SK-N-MC (cell line): ENCODE measurements at regions not wholly inside any gene's neighbourhood (a gene's known extent, or its start where the extent isn't known, plus 50 kb on each side); places are given as distances from the start of the nearest gene placed in this dataset.
A peak's percentile ranks its signal among the peaks of the same experiment; 100 is the strongest.

Experiments
- DNase-seq: peaks from one replicate; pipeline ENCODE4 v3.0.0-alpha.2; 2011; ENCODE audit warnings: low read depth, low spot score
- H3K27ac ChIP-seq: fragments of 200-600 bp; sonication (generic); 2 replicates; pipeline ENCODE4 v1.5.1; 2016; ENCODE audit warnings: mixed run types
- H3K36me3 ChIP-seq: fragments of 200-600 bp; sonication (generic); 2 replicates; pipeline ENCODE4 v1.6.1; 2017; ENCODE audit warnings: antibody characterized with exemption, low read length, mixed read lengths; ENCODE audit not compliant: insufficient read depth
- H3K4me3 ChIP-seq: fragments of 200-600 bp; sonication (generic); 2 replicates; pipeline ENCODE4 v1.5.1; 2016
- H3K9ac ChIP-seq: fragments of 200-600 bp; sonication (generic); 2 replicates; pipeline ENCODE4 v1.8.0; 2017; ENCODE audit warnings: mixed run types, mixed read lengths; ENCODE audit not compliant: insufficient read length
- H3K9me3 ChIP-seq: fragments of 200-600 bp; sonication (generic); 2 replicates; pipeline ENCODE4 v1.6.1; 2017; ENCODE audit warnings: low read depth, mild to moderate bottlenecking, antibody characterized with exemption, low read length, moderate library complexity, mixed read lengths
- EZH2 ChIP-seq: fragments of 200-600 bp; sonication (generic); IDR thresholded peaks from one replicate; pipeline ENCODE4 v1.6.1; 2017; ENCODE audit warnings: antibody characterized with exemption
- FOXP2 ChIP-seq: optimal IDR thresholded peaks from 2 replicates; pipeline ENCODE3; 2011; ENCODE audit warnings: mild to moderate bottlenecking, moderate library complexity; ENCODE audit not compliant: insufficient read depth; ENCODE audit errors: extremely low read length, control extremely low read depth
- POLR2AphosphoS5 ChIP-seq: IDR thresholded peaks from 2 replicates; pipeline ENCODE4 v1.6.1; 2012; ENCODE audit warnings: mild to moderate bottlenecking, low read depth, low read length, borderline replicate concordance

DNA sequence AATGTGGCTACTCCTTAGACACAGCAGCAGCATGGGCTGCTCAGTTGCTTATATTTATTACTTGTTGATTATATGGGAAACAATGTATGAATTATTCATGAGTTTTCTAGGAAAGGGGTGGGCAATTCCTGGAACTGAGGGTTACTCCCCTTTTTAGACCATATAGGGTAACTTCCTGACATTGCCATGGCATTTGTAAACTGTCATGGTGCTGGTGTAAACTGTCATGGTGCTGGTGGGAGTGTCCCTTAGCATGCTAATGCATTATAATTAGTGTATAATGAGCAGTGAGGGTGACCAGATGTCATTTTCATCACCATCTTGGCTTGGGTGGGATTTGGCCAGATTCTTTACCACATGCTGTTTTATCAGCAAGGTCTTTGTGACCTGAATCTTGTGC lies 734.6 kb upstream of the PTPRD start:
- no peak for DNase-seq
- Histone ChIP-seq H3K27ac (no peak overlapping the region), H3K9me3 (no peaks in the 10 kb centered on the region), H3K4me3 (no peak overlapping the region), H3K36me3 (no peaks in the 10 kb centered on the region), H3K9ac (no peak overlapping the region)
- no peak for TF ChIP-seq EZH2
- TF ChIP-seq POLR2AphosphoS5, result no peak
- TF ChIP-seq FOXP2, result no peak

DNA sequence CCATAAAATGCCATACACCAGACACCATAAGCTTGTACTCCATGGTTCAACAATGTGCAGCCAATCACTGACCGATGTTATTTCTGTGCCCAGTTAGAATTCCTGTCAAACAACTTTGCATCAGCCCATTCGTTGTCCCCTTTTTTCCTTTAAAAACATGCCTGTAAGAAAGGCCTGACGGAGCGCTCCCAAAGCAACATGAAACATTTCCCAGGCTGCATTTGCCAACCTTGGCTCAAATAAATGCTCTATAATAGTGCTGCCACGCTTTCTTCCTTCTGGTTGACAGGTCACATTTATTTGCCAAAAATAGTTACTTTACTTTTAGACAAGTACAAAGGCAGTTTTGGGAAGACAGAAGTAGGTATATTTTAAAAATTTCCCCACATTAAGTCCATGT lies 735.6 kb upstream of the PTPRD start:
- DNase-seq, result no peak
- no peak overlapping the region for H3K9ac ChIP-seq
- no peaks in the 10 kb centered on the region for H3K36me3 ChIP-seq
- H3K27ac ChIP-seq, result no peak overlapping the region
- H3K9me3 ChIP-seq, result no peaks in the 10 kb centered on the region
- no peak overlapping the region for H3K4me3 ChIP-seq
- TF ChIP-seq EZH2 (no peak), POLR2AphosphoS5 (no peak)

DNA sequence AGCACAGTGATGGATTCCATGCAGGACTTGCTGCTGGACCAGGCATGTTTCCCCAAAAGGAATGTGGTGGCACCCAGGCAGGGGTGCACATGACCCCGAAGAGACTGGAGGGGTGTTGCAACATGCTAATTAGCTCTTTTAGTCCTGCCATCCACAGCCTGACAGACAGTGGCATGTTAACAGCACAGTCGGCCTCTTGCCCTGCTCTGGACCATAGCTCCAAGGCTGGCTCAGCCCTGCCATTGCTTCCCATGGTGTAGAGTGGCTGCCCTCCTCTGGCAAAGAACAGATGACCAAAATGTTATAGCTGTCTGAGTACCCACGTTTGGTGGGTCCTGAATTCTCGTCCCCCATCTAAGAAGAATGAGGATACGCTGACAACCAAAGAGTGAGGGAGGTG lies 736.4 kb upstream of the PTPRD start:
- Histone ChIP-seq H3K4me3 (no peak overlapping the region), H3K9me3 (no peaks in the 10 kb centered on the region), H3K36me3 (no peaks in the 10 kb centered on the region), H3K9ac (no peak overlapping the region), H3K27ac (no peak overlapping the region)
- TF ChIP-seq FOXP2, result no peak
- no peak for TF ChIP-seq EZH2
- no peak for TF ChIP-seq POLR2AphosphoS5
- DNase-seq, result no peak

DNA sequence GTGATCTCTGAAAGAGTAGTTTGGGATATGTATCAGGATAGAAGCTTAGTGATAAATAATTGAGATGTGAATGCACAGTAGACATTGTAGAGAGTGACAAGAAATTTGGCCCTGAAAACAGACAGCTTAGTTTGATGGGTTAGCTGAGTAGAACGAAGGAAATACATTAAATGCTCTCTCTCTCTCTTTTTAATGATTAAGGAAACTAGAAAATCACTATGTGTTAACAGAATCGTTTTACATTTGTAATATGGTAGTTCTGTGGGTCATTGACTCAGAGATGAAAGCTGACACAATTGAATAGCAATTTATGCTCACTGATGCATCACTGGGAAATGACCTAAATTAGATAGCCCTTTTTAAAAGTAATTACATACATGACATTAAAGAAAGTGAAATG lies 739.8 kb upstream of the PTPRD start:
- Histone ChIP-seq H3K9me3 (no peaks in the 10 kb centered on the region), H3K36me3 (no peaks in the 10 kb centered on the region)
- no peak for DNase-seq

DNA sequence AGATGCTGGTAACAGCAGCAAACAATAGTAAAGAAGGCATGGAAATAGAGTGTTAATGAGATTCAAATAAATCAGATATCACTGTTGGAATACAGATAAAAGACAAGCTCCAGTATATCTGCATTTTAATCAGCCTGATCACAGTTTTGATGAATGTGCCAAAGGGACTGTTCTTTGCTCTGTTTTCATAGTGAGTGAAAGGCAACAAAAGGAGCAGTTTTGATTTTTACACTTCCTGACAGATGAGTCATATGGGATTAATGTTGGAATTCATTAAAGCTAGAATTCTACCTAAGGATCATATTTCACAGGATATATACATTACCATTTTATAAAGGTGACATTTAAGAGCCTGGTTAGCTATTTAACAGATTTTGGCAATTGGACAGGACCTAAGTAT lies 743.3 kb upstream of the PTPRD start:
- no peak for DNase-seq
- no peaks in the 10 kb centered on the region for H3K36me3 ChIP-seq
- H3K4me3 ChIP-seq, result no peak overlapping the region
- TF ChIP-seq EZH2, result no peak
- no peak for TF ChIP-seq FOXP2
- H3K9ac ChIP-seq, result no peak overlapping the region
- peak overlapping the region; percentile 14; the same call in 1 of the 2 replicates for H3K27ac ChIP-seq
- no peaks in the 10 kb centered on the region for H3K9me3 ChIP-seq

More for the DNA sequence above, 739.8 kb upstream of the PTPRD start:
- Histone ChIP-seq H3K9ac (no peak overlapping the region), H3K27ac (no peak overlapping the region), H3K4me3 (no peak overlapping the region)
- TF ChIP-seq POLR2AphosphoS5 (no peak), EZH2 (no peak), FOXP2 (no peak)

DNA sequence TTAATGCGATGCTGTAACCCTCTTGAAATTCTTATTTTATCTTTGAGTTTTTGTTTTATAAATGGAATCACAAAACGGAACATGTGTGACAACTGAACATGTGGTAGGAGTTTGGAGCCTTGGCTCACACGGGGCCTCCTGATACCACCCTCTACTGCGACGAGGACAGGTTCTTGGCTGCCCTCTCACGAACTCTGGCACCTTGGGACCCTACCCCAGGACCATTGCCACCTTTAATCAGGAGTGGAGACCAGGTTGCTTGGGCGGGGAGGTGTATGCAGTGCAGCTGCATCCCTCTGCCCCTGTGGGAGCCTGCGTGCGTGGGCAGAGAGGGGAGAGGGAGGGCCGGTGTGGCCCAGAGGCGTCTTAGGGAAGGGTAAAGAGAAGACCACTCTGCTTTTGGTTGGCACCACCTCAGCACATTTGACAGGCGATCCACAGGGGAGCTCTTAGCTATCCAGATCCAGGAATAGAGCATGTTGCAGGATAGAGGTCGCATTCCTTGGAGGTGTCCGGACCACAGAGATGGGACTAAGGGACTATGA lies 753.9 kb upstream of the PTPRD start:
- Histone ChIP-seq H3K9me3 (no peaks in the 10 kb centered on the region), H3K4me3 (no peak overlapping the region), H3K9ac (no peak overlapping the region), H3K36me3 (no peaks in the 10 kb centered on the region), H3K27ac (no peak overlapping the region)
- TF ChIP-seq EZH2, result no peak
- no peak for TF ChIP-seq FOXP2
- TF ChIP-seq POLR2AphosphoS5, result no peak
- no peak for DNase-seq

DNA sequence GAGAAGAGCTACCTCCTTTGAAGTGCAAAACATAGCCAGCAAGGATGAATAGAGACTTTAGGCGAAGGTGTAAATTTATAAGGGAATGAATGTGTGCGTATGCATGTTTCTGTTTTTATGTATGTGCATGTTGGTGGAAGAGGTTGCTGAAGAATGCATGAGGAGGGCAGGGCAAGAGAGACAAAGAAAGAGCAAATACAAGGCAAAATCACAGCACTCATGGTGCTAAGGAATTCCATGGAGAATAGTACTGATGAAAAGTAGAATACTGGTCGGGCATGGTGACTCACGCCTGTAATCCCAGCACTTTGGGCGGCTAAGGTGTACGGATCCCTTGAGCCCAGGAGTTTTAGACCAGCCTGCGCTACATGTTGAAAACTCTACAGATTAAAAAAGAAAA lies 762.1 kb upstream of the PTPRD start:
- H3K4me3 ChIP-seq, result no peak overlapping the region
- H3K27ac ChIP-seq, result no peak overlapping the region
- no peak overlapping the region for H3K9ac ChIP-seq
- DNase-seq, result no peak
- H3K36me3 ChIP-seq, result no peaks in the 10 kb centered on the region
- no peaks in the 10 kb centered on the region for H3K9me3 ChIP-seq
- TF ChIP-seq FOXP2 (no peak), EZH2 (no peak)

DNA sequence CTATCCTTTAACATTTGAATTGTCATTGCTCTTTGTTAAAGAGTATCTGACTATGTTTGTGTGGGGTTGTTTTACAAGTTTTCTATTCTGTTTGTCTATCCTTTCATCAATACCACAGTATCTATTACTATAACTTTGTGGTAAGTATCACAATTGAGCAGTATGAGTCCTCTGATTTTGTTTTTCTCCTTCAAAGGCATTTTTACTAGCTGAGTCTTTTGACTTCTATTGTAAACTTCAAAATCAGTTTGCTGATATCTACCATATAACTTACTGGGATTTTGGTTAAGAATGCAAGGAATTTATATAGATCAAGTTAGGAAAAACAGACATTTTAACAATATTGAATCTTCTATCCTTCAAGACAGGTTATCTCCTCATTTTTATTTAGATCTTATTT lies 789.8 kb upstream of the PTPRD start:
- TF ChIP-seq FOXP2, result no peak
- no peak for TF ChIP-seq POLR2AphosphoS5
- no peak for TF ChIP-seq EZH2
- H3K4me3 ChIP-seq, result no peak overlapping the region
- no peak overlapping the region for H3K9ac ChIP-seq
- DNase-seq, result no peak
- no peaks in the 10 kb centered on the region for H3K36me3 ChIP-seq
- no peak overlapping the region for H3K27ac ChIP-seq
- peaks cover 7% of the 10 kb centered on the region; the same call in 1 of the 2 replicates for H3K9me3 ChIP-seq

DNA sequence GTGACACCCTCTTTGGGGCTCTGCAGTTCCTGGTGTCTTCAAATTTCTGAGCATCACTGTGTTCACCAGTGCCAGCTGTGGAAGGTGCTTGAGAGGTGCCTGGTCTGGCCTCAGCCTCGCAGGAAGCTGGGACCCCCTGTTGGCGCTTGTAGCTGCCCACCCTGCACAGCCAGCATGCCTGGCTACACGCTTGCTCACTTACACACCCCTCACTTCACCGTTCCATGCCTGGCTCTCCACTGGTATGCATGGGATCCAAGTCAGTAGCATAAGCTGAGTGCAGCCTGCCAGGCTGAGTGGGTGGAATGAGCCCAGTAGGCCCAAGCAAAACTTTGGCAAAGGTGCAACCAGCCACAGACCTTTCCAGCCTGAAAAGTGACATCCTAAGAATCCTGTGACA lies 801.4 kb upstream of the PTPRD start:
- no peak for TF ChIP-seq EZH2
- no peak overlapping the region for H3K4me3 ChIP-seq
- no peaks in the 10 kb centered on the region for H3K36me3 ChIP-seq
- H3K27ac ChIP-seq, result no peak overlapping the region
- H3K9me3 ChIP-seq, result no peaks in the 10 kb centered on the region
- no peak overlapping the region for H3K9ac ChIP-seq
- no peak for DNase-seq
